ENCODE measurements at regions not wholly inside any gene's neighbourhood (a gene's known extent, or its start where the extent isn't known, plus 50 kb on each side); places are given as distances from the start of the nearest gene placed in this dataset.

DNA sequence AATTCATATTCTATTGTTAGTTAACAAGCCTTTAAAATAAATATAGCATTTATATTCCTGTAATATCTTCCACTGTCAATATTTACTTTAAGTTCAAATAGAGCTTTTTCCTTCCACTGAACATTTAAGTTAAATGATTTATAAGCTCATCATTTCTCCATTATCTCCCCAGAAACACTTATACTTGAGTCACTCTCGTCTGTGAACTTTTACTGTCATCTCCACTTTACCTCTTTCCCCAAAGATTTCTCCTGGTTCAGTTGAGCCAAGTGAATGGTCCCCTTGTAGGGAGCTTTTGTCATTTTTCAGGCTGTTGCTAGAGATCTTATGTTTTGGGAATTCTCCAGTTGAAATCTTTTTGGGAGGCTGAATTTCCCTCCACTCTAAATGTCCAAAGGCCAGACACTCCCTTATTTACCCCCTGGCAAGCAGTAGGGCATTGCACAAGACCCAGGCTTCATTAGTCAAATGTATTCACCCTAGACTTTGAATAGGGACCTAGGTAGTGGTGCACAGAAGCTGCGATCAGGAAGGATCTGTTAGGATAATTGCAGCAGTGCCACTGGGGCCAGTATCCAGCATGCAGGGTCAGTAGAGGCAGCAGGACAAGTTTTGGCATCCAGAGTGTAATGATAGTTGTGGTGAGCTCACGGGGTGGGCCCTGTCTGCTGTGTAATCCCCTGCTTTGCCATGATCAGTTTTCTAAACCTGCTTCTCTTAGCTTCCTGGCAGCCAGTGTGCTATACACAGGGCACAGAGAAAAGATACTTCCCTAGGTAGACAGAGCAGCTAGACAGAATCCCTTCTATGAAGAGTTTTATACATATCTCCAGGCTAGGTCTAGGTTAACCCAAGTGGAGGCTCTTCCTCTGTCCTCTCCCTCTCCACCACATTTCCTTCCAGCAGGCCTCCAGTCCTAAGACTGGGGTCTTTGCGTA lies 356.5 kb upstream of the SLCO3A1 start:
- Mint-ChIP-seq H3K27me3 (ENCODE audit: insufficient read depth) (peaks cover 2% of the 10 kb centered on the region; the same call in 1 of the 2 replicates), H3K27ac (no peak overlapping the region), H3K4me1 (ENCODE audit: low read depth) (no peaks in the 10 kb centered on the region), H3K9me3 (no peaks in the 10 kb centered on the region), H3K36me3 (ENCODE audit: low read depth) (no peaks in the 10 kb centered on the region), H3K4me3 (no peak overlapping the region)
- no peak for DNase-seq
- TF ChIP-seq, protein P1, sequence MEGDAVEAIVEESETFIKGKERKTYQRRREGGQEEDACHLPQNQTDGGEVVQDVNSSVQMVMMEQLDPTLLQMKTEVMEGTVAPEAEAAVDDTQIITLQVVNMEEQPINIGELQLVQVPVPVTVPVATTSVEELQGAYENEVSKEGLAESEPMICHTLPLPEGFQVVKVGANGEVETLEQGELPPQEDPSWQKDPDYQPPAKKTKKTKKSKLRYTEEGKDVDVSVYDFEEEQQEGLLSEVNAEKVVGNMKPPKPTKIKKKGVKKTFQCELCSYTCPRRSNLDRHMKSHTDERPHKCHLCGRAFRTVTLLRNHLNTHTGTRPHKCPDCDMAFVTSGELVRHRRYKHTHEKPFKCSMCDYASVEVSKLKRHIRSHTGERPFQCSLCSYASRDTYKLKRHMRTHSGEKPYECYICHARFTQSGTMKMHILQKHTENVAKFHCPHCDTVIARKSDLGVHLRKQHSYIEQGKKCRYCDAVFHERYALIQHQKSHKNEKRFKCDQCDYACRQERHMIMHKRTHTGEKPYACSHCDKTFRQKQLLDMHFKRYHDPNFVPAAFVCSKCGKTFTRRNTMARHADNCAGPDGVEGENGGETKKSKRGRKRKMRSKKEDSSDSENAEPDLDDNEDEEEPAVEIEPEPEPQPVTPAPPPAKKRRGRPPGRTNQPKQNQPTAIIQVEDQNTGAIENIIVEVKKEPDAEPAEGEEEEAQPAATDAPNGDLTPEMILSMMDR (IDR thresholded peaks at IDR 0.05), result no peak

- H3K4me3 Mint-ChIP-seq, result no peak overlapping the region
- H3K27ac Mint-ChIP-seq, result no peak overlapping the region
- H3K4me1 Mint-ChIP-seq (ENCODE audit: low read depth), result no peaks in the 10 kb centered on the region
- no peak for DNase-seq
- peaks cover 2% of the 10 kb centered on the region; the same call in 1 of the 2 replicates for H3K27me3 Mint-ChIP-seq (ENCODE audit: insufficient read depth)
- TF ChIP-seq, protein P1 (IDR thresholded peaks at IDR 0.05), result no peak
- no peaks in the 10 kb centered on the region for H3K36me3 Mint-ChIP-seq (ENCODE audit: low read depth)
- no peaks in the 10 kb centered on the region for H3K9me3 Mint-ChIP-seq
Measured at GRCh38 chr15:91498046-91498748, 355.3 kb upstream of the SLCO3A1 start.

- no peak for DNase-seq
- H3K4me1 Mint-ChIP-seq (ENCODE audit: low read depth), result no peaks in the 10 kb centered on the region
Measured at GRCh38 chr15:91498749-91499062, 354.8 kb upstream of the SLCO3A1 start.

GRCh38 chr15:91499774-91500383 lies 353.6 kb upstream of the SLCO3A1 start:
- no peak overlapping the region for H3K4me3 Mint-ChIP-seq
- no peak overlapping the region for H3K27ac Mint-ChIP-seq
- H3K9me3 Mint-ChIP-seq, result no peaks in the 10 kb centered on the region
- no peaks in the 10 kb centered on the region for H3K4me1 Mint-ChIP-seq (ENCODE audit: low read depth)
- peaks cover 2% of the 10 kb centered on the region; the same call in 1 of the 2 replicates for H3K27me3 Mint-ChIP-seq (ENCODE audit: insufficient read depth)
- DNase-seq, result no peak
- H3K36me3 Mint-ChIP-seq (ENCODE audit: low read depth), result no peaks in the 10 kb centered on the region
- TF ChIP-seq, protein P1 (IDR thresholded peaks at IDR 0.05), result no peak

More at GRCh38 chr15:91498749-91499062, 354.8 kb upstream of the SLCO3A1 start:
- peaks cover 2% of the 10 kb centered on the region; the same call in 1 of the 2 replicates for H3K27me3 Mint-ChIP-seq (ENCODE audit: insufficient read depth)
- no peak overlapping the region for H3K27ac Mint-ChIP-seq
- H3K36me3 Mint-ChIP-seq (ENCODE audit: low read depth), result no peaks in the 10 kb centered on the region
- H3K4me3 Mint-ChIP-seq, result no peak overlapping the region
- TF ChIP-seq, protein P1 (IDR thresholded peaks at IDR 0.05), result no peak
- H3K9me3 Mint-ChIP-seq, result no peaks in the 10 kb centered on the region

DNA sequence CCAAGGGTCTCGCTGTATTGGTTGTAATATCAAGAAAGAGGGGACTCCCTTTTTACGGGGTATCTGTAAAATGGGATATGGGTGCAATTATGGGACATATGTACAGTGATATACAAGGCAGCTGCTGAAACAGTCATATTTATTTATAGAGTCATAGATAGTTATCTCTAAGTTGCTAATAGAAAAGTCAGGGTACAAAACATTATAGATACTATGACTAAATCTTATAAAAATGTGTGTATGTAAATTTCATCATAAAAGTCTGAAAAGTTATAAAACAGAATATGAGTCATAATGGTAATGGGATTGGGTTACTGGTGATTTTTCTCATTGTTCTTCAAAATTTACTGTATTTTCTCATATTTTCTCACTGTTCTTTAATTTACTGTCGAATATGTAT lies 344.9 kb upstream of the SLCO3A1 start:
- no peaks in the 10 kb centered on the region for H3K9me3 Mint-ChIP-seq
- DNase-seq, result peak; percentile 58

More for the DNA sequence above, 344.9 kb upstream of the SLCO3A1 start:
- Mint-ChIP-seq H3K4me1 (ENCODE audit: low read depth) (peaks cover 37% of the 10 kb centered on the region), H3K27me3 (ENCODE audit: insufficient read depth) (no peaks in the 10 kb centered on the region; the same call in 1 of the 2 replicates), H3K4me3 (peak overlapping the region; percentile 34; the same call in 1 of the 2 replicates), H3K27ac (peak overlapping the region; percentile 63), H3K36me3 (ENCODE audit: low read depth) (no peaks in the 10 kb centered on the region)
- TF ChIP-seq, protein P1 (IDR thresholded peaks at IDR 0.05), result no peak

Data from HFFc6 (cell line).